SU-DHL-6 (cell line): ENCODE measurements at regions not wholly inside any gene's neighbourhood (a gene's known extent, or its start where the extent isn't known, plus 50 kb on each side); places are given as distances from the start of the nearest gene placed in this dataset.

Experiments
- H2AFZ ChIP-seq: fragments of 200-600 bp; sonication (generic); 2 replicates; pipeline ENCODE4 v1.6.1; 2014; ENCODE audit warnings: low read depth, mild to moderate bottlenecking, moderate library complexity, mixed read lengths, antibody characterized with exemption, low read length; ENCODE audit not compliant: severe bottlenecking
- H3F3A ChIP-seq: fragments of 200-600 bp; shearing (Covaris generic); 2 replicates; pipeline ENCODE4 v1.6.0; 2016; ENCODE audit warnings: antibody characterized with exemption, mild to moderate bottlenecking; ENCODE audit not compliant: insufficient read depth
- H3K27ac ChIP-seq: fragments of 200-600 bp; sonication (generic); 2 replicates; pipeline ENCODE4 v1.5.1; 2016; ENCODE audit warnings: low read depth, mild to moderate bottlenecking, low read length, moderate library complexity, mixed read lengths
- H3K27me3 ChIP-seq: fragments of 200-600 bp; sonication (generic), shearing (Covaris generic); 2 replicates; pipeline ENCODE4 v1.6.0; 2014; ENCODE audit warnings: mild to moderate bottlenecking, low read length
- H3K36me3 ChIP-seq: fragments of 200-600 bp; sonication (generic); 2 replicates; pipeline ENCODE4 v1.6.1; 2014; ENCODE audit warnings: mild to moderate bottlenecking, low read length, mixed read lengths
- H3K4me2 ChIP-seq: fragments of 300-600, 200-600 bp; shearing (Covaris generic), sonication (generic); 2 replicates; pipeline ENCODE4 v1.6.0; 2014; ENCODE audit warnings: low read length, low read depth, mild to moderate bottlenecking; ENCODE audit not compliant: poor library complexity, severe bottlenecking
- H3K4me3 ChIP-seq: fragments of 200-600 bp; sonication (generic); 2 replicates; pipeline ENCODE4 v1.5.1; 2014; ENCODE audit warnings: antibody characterized with exemption, low read length, mild to moderate bottlenecking, mixed read lengths; ENCODE audit not compliant: insufficient read depth, poor library complexity, severe bottlenecking
- H3K79me2 ChIP-seq: fragments of 200-600 bp; sonication (generic); 2 replicates; pipeline ENCODE4 v1.6.1; 2014; ENCODE audit warnings: mild to moderate bottlenecking, low read length, moderate library complexity; ENCODE audit not compliant: insufficient read depth
- H3K9ac ChIP-seq: fragments of 200-600 bp; sonication (generic); 2 replicates; pipeline ENCODE4 v1.7.0; 2014; ENCODE audit warnings: mild to moderate bottlenecking, low read length
- H3K9me2 ChIP-seq: fragments of 200-600 bp; sonication (generic); replicated peaks from 2 replicates; pipeline ENCODE4 v1.6.1; 2014; ENCODE audit warnings: low read length; ENCODE audit not compliant: insufficient read depth
- H3K9me3 ChIP-seq: fragments of 200-600 bp; sonication (generic); 2 replicates; pipeline ENCODE4 v1.6.1; 2014; ENCODE audit warnings: low read length, mixed read lengths; ENCODE audit not compliant: insufficient read depth
- H4K20me1 ChIP-seq: fragments of 200-600 bp; sonication (generic); 2 replicates; pipeline ENCODE4 v1.6.1; 2014; ENCODE audit warnings: low read depth, mild to moderate bottlenecking, antibody characterized with exemption, low read length, moderate library complexity, mixed read lengths
- CTCF ChIP-seq: fragments of 200-600 bp; sonication (generic); IDR thresholded peaks from one replicate; pipeline ENCODE4 v1.5.1; 2017; ENCODE audit warnings: antibody characterized with exemption, mild to moderate bottlenecking, low read length, moderate library complexity; ENCODE audit not compliant: insufficient read depth, poor library complexity, severe bottlenecking
- EZH2phosphoT487 ChIP-seq: fragments of 200-600 bp; sonication (generic), shearing (Covaris generic); conservative IDR thresholded peaks from 2 replicates; pipeline ENCODE4 v1.6.1; 2018; ENCODE audit warnings: mild to moderate bottlenecking, antibody characterized with exemption, low read length, moderate library complexity, mixed read lengths

GRCh38 chr5:98639274-98639673 lies 134.2 kb upstream of the RGMB start:
- Histone ChIP-seq H3K9me3 (no peaks in the 10 kb centered on the region), H3K9ac (no peak overlapping the region), H3K27me3 (no peaks in the 10 kb centered on the region), H3K79me2 (no peaks in the 10 kb centered on the region), H3K4me3 (no peak overlapping the region), H3K4me2 (no peak overlapping the region), H3K27ac (no peak overlapping the region), H2AFZ (no peak overlapping the region), H3K36me3 (no peaks in the 10 kb centered on the region), H3K9me2 (no peaks in the 10 kb centered on the region), H3F3A (no peaks in the 10 kb centered on the region), H4K20me1 (no peaks in the 10 kb centered on the region)
- TF ChIP-seq CTCF = no peak
- no peak for TF ChIP-seq EZH2phosphoT487

GRCh38 chr5:98641671-98642070 lies 131.8 kb upstream of the RGMB start:
- Histone ChIP-seq H3F3A (no peaks in the 10 kb centered on the region), H3K4me3 (no peak overlapping the region), H3K4me2 (no peak overlapping the region), H3K36me3 (no peaks in the 10 kb centered on the region), H3K27me3 (no peaks in the 10 kb centered on the region), H2AFZ (no peak overlapping the region), H3K9me2 (no peaks in the 10 kb centered on the region), H3K27ac (no peak overlapping the region), H3K9ac (no peak overlapping the region), H3K79me2 (no peaks in the 10 kb centered on the region), H4K20me1 (no peaks in the 10 kb centered on the region), H3K9me3 (no peaks in the 10 kb centered on the region)
- TF ChIP-seq EZH2phosphoT487 (no peak), CTCF (no peak)

GRCh38 chr5:98643569-98643968 lies 129.9 kb upstream of the RGMB start:
- Histone ChIP-seq H3K9me2 (no peaks in the 10 kb centered on the region), H3K4me2 (no peak overlapping the region), H3F3A (no peaks in the 10 kb centered on the region), H3K27ac (no peak overlapping the region), H3K4me3 (no peak overlapping the region), H3K9ac (no peak overlapping the region), H3K27me3 (no peaks in the 10 kb centered on the region), H2AFZ (no peak overlapping the region), H3K79me2 (no peaks in the 10 kb centered on the region), H4K20me1 (no peaks in the 10 kb centered on the region), H3K36me3 (no peaks in the 10 kb centered on the region), H3K9me3 (no peaks in the 10 kb centered on the region)
- TF ChIP-seq EZH2phosphoT487 = no peak
- TF ChIP-seq CTCF = no peak

GRCh38 chr5:98651715-98652114 lies 121.7 kb upstream of the RGMB start:
- TF ChIP-seq CTCF (no peak), EZH2phosphoT487 (no peak)
- Histone ChIP-seq H3K4me3 (no peak overlapping the region), H3K4me2 (no peak overlapping the region), H4K20me1 (no peaks in the 10 kb centered on the region), H3K9me2 (no peaks in the 10 kb centered on the region), H3K27me3 (no peaks in the 10 kb centered on the region), H3F3A (no peaks in the 10 kb centered on the region), H3K27ac (no peak overlapping the region), H2AFZ (no peak overlapping the region), H3K36me3 (no peaks in the 10 kb centered on the region), H3K79me2 (no peaks in the 10 kb centered on the region), H3K9ac (no peak overlapping the region), H3K9me3 (no peaks in the 10 kb centered on the region)
